HG02798 (cell line): ENCODE measurements at regions not wholly inside any gene's neighbourhood (a gene's known extent, or its start where the extent isn't known, plus 50 kb on each side); places are given as distances from the start of the nearest gene placed in this dataset.

Source experiments
- ATAC-seq: cut with Tn5 transposase; IDR thresholded peaks from one replicate; pipeline ENCODE4 v1.9.1; 2021; ENCODE audit warnings: mild to moderate bottlenecking; ENCODE audit not compliant: unreplicated experiment, poor library complexity

- no peak for ATAC-seq
Measured at GRCh38 chr17:36859706-36860105, 77.6 kb upstream of the LHX1 start.

DNA sequence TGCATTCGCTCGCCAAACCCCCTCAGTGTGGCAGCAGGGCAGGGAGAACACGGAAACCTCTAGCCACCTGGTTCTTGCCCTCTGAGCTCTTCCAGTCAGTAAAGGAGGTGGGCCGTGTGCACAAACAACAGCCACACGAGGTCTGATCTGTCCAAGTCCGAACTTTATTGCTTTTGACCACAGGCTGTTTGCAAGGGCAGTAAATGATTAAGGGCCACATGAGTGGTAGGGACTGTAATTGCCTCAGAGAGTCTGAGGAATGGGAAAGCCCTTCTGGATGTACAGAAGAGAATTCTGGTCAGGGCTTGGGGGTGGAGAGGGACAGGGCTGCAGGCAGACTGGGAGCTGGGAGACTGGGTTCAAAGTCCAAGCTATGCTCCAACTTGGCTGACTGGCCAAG is 75.7 kb upstream of the LHX1 start:
- no peak for ATAC-seq

DNA sequence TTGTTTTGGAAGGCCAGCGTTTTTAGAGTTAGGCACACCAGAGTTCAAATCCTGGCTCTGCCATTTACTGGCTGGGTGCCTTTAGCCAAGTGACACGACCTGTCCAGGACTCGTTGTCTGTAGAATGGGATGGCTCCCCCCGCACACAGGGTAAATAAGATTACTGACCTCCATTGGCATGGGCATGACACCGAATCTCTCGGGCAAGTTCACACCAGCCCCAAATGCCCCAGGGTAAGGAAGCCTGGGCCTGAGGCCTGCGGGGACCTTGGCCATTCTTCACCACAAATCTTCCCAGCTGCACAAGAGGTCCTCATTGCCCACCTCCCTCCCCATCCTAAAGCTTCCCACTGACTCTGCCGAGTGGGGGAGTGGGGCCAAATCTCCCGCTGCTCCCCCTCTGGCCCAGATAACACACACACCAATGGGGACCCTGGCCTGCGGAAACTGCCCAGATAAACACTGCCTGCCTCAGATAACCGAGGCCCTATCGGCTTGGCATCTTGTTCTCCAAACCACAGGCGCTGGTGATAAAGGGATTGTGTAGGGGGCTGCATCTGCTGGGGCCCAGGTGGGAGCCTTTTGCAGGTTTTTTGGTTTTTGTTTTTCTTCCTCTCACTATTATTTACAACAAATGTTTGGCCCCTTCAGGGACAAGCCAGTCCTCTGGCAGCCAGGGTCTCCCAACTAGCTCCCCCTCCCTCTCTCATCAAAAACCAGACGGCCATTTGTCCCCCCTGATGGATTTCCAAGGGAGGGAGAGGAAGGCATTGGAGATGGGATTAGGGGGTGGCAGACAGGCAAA is 75.0 kb upstream of the LHX1 start:
- no peak for ATAC-seq

- ATAC-seq = no peak
Measured at GRCh38 chr17:36863131-36863530, 74.1 kb upstream of the LHX1 start.

DNA sequence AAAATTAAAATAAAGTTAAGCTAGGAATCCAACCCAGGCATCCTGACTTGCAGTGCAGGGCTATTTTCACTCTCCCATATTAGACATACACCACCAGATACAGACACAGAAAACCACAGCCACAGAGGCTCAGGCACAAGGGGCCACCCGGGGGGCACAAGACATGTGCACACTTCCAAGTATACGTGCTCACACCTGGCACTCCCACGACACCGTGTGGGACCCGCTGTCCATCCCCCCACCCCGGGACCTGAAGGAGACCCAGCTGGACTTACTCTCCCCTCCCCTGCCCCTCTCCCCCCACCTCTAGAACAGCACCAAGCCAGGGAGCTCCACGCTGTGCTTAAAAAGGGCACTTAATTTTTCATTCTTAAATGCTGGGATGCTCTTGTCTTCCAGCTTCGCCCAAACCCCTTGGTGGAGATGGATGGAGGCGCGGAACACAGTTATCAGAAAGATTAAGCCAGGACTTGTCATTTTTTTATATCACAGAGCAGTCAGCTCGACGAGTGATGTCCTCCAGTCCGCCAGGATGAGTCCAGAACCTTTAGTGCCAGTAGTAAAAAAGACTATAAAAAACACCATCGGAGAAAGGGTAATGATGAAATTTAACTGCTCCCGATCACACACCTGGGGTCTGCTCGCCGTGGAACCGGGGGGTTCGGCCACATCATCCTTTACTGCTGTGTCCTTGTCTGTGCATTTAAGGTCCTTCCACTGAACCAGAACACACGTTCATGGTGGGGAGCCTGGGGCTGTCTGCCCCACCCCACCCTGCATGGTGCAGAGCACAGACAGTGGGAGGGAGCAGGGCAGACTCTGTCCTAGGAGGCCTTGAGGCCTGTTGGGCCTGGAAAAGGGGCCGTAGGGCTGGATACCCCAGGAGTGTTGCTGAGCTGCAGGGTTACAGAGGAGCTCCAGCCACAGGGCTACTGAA is 73.3 kb upstream of the LHX1 start:
- ATAC-seq = no peak

DNA sequence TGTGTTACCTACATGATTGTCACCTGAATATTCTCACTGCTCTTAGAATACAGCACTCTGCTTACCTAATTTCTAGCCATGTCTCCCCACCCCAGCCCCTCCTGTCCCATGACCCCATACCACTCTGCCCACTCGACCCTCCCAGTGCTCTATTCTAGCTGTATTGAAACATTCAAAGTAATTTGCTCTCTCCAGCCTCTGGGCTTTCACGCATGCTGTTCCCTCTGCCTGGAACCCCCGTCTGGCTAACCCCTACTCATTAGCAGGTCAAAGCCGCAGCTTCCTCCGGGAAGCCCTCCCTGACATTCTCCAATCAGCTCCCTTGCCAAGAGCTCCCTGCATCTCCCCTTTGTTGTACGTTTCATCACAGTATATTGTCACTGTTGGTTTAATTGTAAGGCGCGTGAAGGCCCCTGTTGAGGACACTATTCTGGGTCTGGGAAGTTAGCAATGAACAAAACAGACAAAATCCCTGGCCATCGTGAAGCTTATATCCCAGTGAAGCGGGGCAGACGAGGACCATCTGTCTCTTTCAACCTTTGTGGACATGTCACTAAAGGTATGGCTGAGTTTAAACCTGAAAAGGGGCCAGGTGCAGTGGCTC is 72.3 kb upstream of the LHX1 start:
- no peak for ATAC-seq

DNA sequence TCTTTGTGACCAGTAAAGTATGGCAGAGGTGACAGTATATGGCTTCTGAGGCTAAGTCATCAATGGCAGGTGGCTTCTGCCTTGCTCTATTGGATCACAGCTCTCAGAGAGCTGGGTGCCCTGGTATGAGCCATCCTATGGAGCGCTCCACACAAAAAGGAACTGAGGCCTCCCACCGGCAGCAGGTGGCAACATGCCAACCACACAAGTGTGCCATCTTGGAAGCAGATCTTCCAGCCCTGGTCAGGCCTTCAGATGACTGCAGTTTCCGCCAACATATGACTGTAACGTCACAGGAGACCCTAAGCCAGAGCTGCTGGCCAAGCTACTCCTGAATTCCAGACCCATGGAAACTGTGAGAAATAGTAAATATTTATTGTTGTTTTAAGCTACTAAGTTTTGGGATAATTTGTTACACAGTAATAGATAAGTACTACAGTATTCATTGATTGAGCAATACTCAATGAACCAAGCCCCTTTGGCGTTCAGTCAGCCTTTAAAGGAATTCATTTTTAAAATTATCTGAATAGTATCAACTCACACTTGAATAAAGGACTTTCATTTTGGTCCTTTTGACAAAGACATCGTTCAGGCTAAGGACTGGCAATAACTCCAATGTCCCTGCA is 69.4 kb upstream of the LHX1 start:
- no peak for ATAC-seq

DNA sequence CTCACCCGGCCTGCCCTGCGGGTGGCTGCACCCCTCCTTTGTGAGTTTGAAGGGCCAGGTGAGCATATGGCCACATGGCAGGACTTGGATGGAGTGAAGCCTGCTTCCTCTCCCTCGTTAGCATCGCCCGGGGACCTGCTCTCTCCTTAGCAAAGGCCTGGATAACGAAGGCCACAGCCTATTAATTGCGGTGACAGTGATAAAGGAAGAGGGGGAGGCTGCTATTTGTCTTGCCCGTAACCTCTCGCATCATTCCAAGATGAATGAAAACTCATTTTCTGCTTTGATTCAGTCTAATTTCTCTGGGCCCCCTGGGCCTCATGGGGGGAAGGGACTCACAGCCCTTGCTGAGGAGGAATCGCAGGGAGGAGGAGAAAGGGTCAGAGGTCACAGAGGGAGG is 68.5 kb upstream of the LHX1 start:
- no peak for ATAC-seq

DNA sequence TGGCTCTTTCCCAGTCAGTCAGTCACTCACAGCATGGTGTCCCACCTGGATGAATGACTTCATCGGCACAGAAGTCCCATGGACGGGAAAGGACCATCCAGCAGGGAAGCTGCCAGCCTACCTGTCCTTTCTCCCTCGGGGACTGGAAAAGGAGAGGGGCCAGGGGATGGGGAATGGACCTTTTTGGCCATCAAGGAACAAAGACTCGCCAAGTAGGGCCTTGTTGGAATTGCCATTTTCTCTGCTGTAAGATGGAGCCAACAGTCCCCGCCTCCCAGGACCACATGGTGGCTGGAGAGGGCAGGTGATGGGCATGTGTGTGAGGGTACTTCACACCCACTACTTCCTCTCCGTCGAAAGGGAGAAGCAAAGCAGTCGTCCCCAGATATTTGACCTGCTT is 67.8 kb upstream of the LHX1 start:
- no peak for ATAC-seq

GRCh38 chr17:36869856-36870719 is 67.2 kb upstream of the LHX1 start:
- no peak for ATAC-seq

DNA sequence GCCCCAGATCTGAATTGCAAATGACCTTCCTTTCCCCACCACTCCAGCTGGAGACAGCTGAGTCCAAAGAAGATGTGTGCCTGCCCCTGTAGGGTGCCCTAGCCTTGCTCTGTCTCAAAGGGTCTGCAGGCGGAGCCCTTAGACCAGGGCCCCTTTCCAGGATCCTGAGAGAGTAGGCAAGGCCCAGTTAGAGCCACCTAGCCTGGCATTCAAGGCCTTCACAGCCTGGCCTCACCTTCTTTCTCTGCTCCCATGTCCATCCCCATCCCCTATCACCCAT is 66.6 kb upstream of the LHX1 start:
- no peak for ATAC-seq

GRCh38 chr17:36875698-36876293 is 61.5 kb upstream of the LHX1 start:
- no peak for ATAC-seq

DNA sequence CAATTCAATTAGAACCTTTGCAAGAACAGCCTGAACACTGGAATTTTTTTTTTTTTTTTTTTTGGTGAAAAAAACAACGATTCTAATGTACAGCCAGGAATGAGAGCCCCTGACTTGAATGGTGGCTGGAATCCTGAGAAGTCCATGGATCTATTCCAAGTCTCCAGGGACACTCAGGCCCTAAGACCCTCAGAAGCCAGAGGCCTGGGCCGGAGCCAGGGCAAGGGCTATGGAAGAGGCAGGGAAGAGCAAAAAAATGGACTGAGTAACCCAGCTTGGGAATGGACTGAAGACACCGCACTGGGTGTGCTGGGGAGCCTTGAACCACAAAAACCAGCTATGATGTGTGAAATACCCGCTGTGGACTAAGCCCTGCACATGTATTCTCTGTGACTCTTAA is 60.3 kb upstream of the LHX1 start:
- no peak for ATAC-seq

- no peak for ATAC-seq
Measured at GRCh38 chr17:36877771-36878170, 59.5 kb upstream of the LHX1 start.

DNA sequence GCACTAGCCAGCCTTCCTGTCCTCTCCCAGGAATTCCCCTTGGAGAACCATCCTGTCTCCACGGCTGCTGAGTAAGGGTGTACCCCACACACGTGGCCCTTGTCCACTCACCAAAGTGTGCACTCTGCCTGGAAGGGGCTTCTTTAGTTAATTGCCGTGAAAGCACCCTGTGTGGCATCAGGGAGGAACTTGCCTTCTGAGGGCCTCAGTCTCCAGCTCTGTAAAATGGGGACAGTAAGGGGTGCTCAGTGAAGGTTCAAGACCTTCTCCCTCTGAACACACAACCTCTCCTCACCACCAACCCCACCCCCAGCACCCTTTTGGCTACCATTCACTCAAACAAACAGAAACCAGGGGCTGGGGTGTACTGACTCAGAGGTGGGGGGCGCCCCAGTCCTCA is 59.1 kb upstream of the LHX1 start:
- ATAC-seq = no peak

DNA sequence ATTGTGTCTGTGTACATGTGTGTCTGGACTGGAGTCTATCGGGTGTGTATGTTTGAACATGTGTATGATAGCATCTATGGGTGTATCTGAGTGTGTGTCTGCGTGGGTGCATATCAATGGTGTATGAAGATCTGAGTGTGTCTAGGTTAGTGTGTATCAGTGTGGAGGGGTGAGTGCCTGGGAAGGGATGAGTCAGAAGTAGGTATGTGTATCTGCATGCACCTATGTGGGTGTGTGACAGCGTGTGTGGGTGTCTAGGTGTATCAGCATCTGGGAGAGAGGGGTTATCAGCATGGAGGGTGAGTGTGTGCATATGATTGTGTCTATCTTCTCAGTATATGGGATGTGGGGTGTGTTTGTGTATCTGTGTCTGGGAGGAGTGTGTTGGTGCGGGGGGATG is 58.2 kb upstream of the LHX1 start:
- ATAC-seq = no peak

DNA sequence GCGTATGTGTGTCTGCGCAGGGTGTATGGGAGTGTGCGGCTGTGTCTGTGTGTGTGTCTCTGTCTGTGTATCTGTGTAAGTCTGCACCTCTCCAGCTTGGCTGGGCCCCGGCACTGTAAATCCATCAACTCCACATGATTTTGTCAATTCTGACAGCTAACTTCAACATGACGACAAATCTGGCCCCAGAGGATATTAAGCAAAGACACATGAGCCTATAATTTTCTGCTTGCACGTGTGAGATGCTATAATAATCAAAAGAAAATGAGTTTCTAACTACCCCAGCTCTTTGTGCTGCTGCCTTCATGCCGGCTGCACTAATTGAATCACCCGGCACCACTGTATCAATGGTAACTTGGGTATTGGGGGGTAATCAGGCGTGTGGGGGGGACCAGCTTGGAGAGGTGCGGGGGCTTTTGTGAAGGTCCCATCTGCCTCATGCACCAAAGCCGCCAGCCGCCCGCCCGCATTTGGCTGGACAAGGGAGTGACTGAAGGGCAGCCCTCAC is 57.6 kb upstream of the LHX1 start:
- ATAC-seq = no peak

DNA sequence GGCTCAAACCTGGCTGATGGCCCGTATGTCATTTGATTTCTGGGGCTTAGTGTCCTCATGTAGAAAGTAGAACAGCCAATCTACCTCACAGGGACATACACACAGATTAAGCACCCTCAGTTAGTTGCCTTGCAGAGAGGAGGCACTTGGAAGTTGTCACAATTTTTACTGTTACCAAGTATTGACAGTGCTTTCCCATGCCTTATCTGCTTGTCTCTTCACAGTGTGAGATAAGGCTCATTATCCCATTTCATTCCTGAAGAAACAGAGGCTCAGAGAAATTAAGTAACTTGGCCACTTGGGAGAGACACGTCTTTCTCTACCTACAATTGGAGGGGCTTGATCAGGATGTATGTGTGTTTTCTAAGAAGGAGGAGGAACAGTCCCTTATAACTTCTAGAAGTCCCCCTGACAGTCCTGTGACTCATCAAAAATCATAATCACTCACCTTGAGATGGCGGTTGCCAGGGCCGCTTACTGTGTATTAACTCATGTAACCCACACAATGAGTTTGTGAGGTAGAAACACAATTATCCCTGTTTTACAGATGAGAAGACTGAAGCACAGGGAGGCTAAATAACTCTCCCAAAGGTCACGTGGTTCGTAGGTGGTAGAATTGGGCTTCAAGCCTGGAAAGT is 56.9 kb upstream of the LHX1 start:
- no peak for ATAC-seq

GRCh38 chr17:36881323-36881722 is 56.0 kb upstream of the LHX1 start:
- no peak for ATAC-seq
